K562 (cell line): ENCODE measurements at regions not wholly inside any gene's neighbourhood (a gene's known extent, or its start where the extent isn't known, plus 50 kb on each side); places are given as distances from the start of the nearest gene placed in this dataset.
A peak's percentile ranks its signal among the peaks of the same experiment; 100 is the strongest.

Source experiments
- ATAC-seq: fragments of 200-7000 bp; cut with Tn5 transposase; 3 replicates; pipeline ENCODE4 v1.9.1; 2020; ENCODE audit warnings: moderate library complexity
- BruUV-seq: library from RNA; stranded (reverse); fragments of 400-500 nt; replicated peaks from 2 replicates; lab custom pipeline; 2021; lab: Mats Ljungman, UMichigan
- CTCF ChIA-PET: fragments of 300-600 bp; formaldehyde crosslinking; extraction: SDS; loops from one replicate; lab custom pipeline; 2021; ENCODE audit warnings: low intra/inter-chr PET ratio; lab: Yijun Ruan, JAX
- POLR2A ChIA-PET: fragments of 300-600, 350-650 bp; sonication (Branson Sonifier 250); formaldehyde crosslinking; extraction: SDS; loops from one replicate; lab custom pipeline; 2021; ENCODE audit warnings: antibody characterized with exemption, inconsistent platforms; lab: Yijun Ruan, JAX
- DNase-seq, 4 experiments: peaks; one replicate each; pipeline versions ENCODE4 v3.0.0 to v3.0.0-alpha.2; 2011 to 2018; ENCODE audit warnings: low spot score in 3 of 4, mixed read lengths in 3 of 4; ENCODE audit errors: extremely low read depth in 1 of 4
- FAIRE-seq: peaks from 2 replicates; lab custom pipeline; 2011; peaks lifted over from hg19 to GRCh38; lab: Jason Lieb, UNC
- H2AFZ ChIP-seq: 2 replicates; pipeline ENCODE4 v1.6.0; 2011; ENCODE audit warnings: low read depth, low read length, control low read depth, inconsistent platforms
- H3K27ac ChIP-seq: fragments of 200-600 bp; 3 replicates; pipeline ENCODE4 v1.8.0; 2011; ENCODE audit warnings: low read depth, mild to moderate bottlenecking, control low read depth, inconsistent platforms, low read length, moderate library complexity, mixed read lengths; ENCODE audit errors: extremely low read depth
- H3K27me3 ChIP-seq, 2 experiments: fragments of 300-600 bp in 1 of 2; 2 replicates in 1 of 2; 3 replicates in 1 of 2; pipeline versions ENCODE4 v1.6.0 to v1.8.0; 2011; ENCODE audit warnings: inconsistent platforms in 2 of 2, low read length in 2 of 2, mild to moderate bottlenecking in 1 of 2, mixed read lengths in 1 of 2, moderate library complexity in 1 of 2; ENCODE audit not compliant: control insufficient read depth in 2 of 2, insufficient read depth in 2 of 2
- H3K36me3 ChIP-seq: fragments of 300-600 bp; 3 replicates; pipeline ENCODE4 v1.8.0; 2011; ENCODE audit warnings: mild to moderate bottlenecking, low read length, inconsistent platforms; ENCODE audit not compliant: control insufficient read depth, insufficient read depth
- H3K4me1 ChIP-seq, 2 experiments: fragments of 200-600 bp in 1 of 2; replicated peaks in 1 of 2; 2 replicates in 1 of 2; 3 replicates in 1 of 2; pipeline versions ENCODE4 v1.5.1 to v1.8.0; 2011; ENCODE audit warnings: inconsistent platforms in 2 of 2, low read length in 2 of 2, mild to moderate bottlenecking in 1 of 2, mixed read lengths in 1 of 2, moderate library complexity in 1 of 2; ENCODE audit not compliant: control insufficient read depth in 2 of 2, insufficient read depth in 2 of 2
- H3K4me2 ChIP-seq: 2 replicates; pipeline ENCODE4 v1.6.1; 2011; ENCODE audit warnings: low read length, control low read depth, inconsistent platforms, mixed read lengths; ENCODE audit not compliant: insufficient read depth
- H3K4me3 ChIP-seq: fragments of 200-600 bp; sonication (generic), shearing (Covaris generic); 2 replicates; pipeline ENCODE4 v1.5.1; 2016; ENCODE audit warnings: control low read depth, inconsistent platforms
- H3K79me2 ChIP-seq: fragments of 200-600 bp; 3 replicates; pipeline ENCODE4 v1.8.0; 2011; ENCODE audit warnings: low read length, inconsistent platforms; ENCODE audit not compliant: control insufficient read depth, insufficient read depth
- H3K9ac ChIP-seq, 2 experiments: 2 replicates each; pipeline versions ENCODE4 v1.6.0 to v1.6.1; 2011; ENCODE audit warnings: low read depth in 2 of 2, low read length in 2 of 2, control low read depth in 1 of 2, inconsistent platforms in 1 of 2, mild to moderate bottlenecking in 1 of 2, mixed read lengths in 1 of 2; ENCODE audit not compliant: insufficient read depth in 1 of 2
- H3K9me1 ChIP-seq: one replicate; pipeline ENCODE4 v1.6.0; 2011; ENCODE audit warnings: inconsistent platforms, mild to moderate bottlenecking, low read length, moderate library complexity; ENCODE audit not compliant: control insufficient read depth, insufficient read depth
- H3K9me3 ChIP-seq: replicated peaks from 2 replicates; pipeline ENCODE4 v1.5.1; 2011; ENCODE audit warnings: low read depth, low read length, inconsistent platforms; ENCODE audit not compliant: control insufficient read depth, insufficient read depth
- H4K20me1 ChIP-seq: replicated peaks from 2 replicates; pipeline ENCODE4 v1.6.1; 2011; ENCODE audit warnings: low read length, inconsistent platforms, mixed read lengths; ENCODE audit not compliant: control insufficient read depth, insufficient read depth
- CUX1 ChIP-seq: fragments of 200-800 bp; sonication (Bioruptor generic); IDR thresholded peaks from 2 replicates; pipeline ENCODE4 v1.6.1; 2016; ENCODE audit warnings: missing genetic modification characterization, missing compliant biosample characterization
- DLX4 ChIP-seq: fragments of 250-450 bp; sonication (Bioruptor Pico); IDR thresholded peaks from 2 replicates; pipeline ENCODE4 v1.6.1; 2021; ENCODE audit warnings: mild to moderate bottlenecking
- EP400 ChIP-seq: fragments of 450-650 bp; IDR thresholded peaks from 2 replicates; pipeline ENCODE4 v1.6.1; 2017; ENCODE audit warnings: antibody characterized with exemption, mild to moderate bottlenecking, moderate library complexity
- HLTF ChIP-seq: fragments of 450-650 bp; IDR thresholded peaks from 2 replicates; pipeline ENCODE4 v1.6.1; 2016
- MCM5 ChIP-seq: fragments of 450-650 bp; IDR thresholded peaks from 2 replicates; pipeline ENCODE4 v1.6.1; 2016; ENCODE audit warnings: low read depth
- MCM7 ChIP-seq, 2 experiments: fragments of 450-650 bp; IDR thresholded peaks; 2 replicates each; pipeline ENCODE4 v1.6.1; 2016 to 2018
- NONO ChIP-seq, 2 experiments: fragments of 200-400 bp in 1 of 2; fragments of 450-650 bp in 1 of 2; formaldehyde crosslinking in 1 of 2; IDR thresholded peaks; 2 replicates each; pipeline ENCODE4 v1.6.1; 2017; ENCODE audit warnings: low read depth in 2 of 2, mild to moderate bottlenecking in 2 of 2, moderate library complexity in 2 of 2, low read length in 1 of 2
- POU5F1 ChIP-seq: fragments of 150-350 bp; IDR thresholded peaks from 2 replicates; pipeline ENCODE4 v1.6.1; 2014; ENCODE audit warnings: borderline replicate concordance, low read length, low read depth, mild to moderate bottlenecking; ENCODE audit not compliant: partially characterized antibody
- PRPF4 ChIP-seq: fragments of 200-400 bp; formaldehyde crosslinking; IDR thresholded peaks from one replicate; pipeline ENCODE4 v1.6.1; 2017; ENCODE audit warnings: low read length, low read depth, mild to moderate bottlenecking; ENCODE audit not compliant: insufficient read depth, poor library complexity, severe bottlenecking
- RBM17 ChIP-seq: fragments of 200-400 bp; formaldehyde crosslinking; IDR thresholded peaks from 2 replicates; pipeline ENCODE4 v1.6.1; 2017; ENCODE audit warnings: low read depth, mild to moderate bottlenecking, low read length, borderline replicate concordance
- RBM39 ChIP-seq: fragments of 200-400 bp; formaldehyde crosslinking; optimal IDR thresholded peaks from 2 replicates; pipeline ENCODE3; 2018; ENCODE audit warnings: low read depth, low read length
- SMAD1 ChIP-seq: fragments of 150-350 bp; IDR thresholded peaks from 2 replicates; pipeline ENCODE4 v1.6.1; 2014; ENCODE audit warnings: low read length, low read depth; ENCODE audit not compliant: partially characterized antibody
- ZNF12 ChIP-seq: sonication (generic); formaldehyde crosslinking; IDR thresholded peaks from 2 replicates; pipeline ENCODE4 v1.4.0; 2020; ENCODE audit warnings: mild to moderate bottlenecking, missing genetic modification reagents
- ZNF263 ChIP-seq: sonication (generic); formaldehyde crosslinking; IDR thresholded peaks from 2 replicates; pipeline ENCODE4 v1.8.0; 2022; ENCODE audit warnings: mild to moderate bottlenecking, missing genetic modification reagents, borderline replicate concordance
- ZNF316 ChIP-seq: fragments of 450-650 bp; IDR thresholded peaks from 2 replicates; pipeline ENCODE4 v1.6.1; 2016
- ZNF431 ChIP-seq: sonication (generic); formaldehyde crosslinking; IDR thresholded peaks from 2 replicates; pipeline ENCODE4 v1.8.0; 2022; ENCODE audit warnings: mild to moderate bottlenecking, missing genetic modification reagents
- ZNF449 ChIP-seq: fragments of 250-450 bp; sonication (Bioruptor Pico); IDR thresholded peaks from 2 replicates; pipeline ENCODE4 v1.8.0; 2022; ENCODE audit warnings: moderate library complexity, mild to moderate bottlenecking, inconsistent platforms
- ZNF561 ChIP-seq: fragments of 450-650 bp; formaldehyde crosslinking; conservative IDR thresholded peaks from 2 replicates; pipeline ENCODE4 v1.4.0; 2020; ENCODE audit warnings: mild to moderate bottlenecking, moderate library complexity
- WGBS: fragments of 100-300 bp; shearing (Covaris generic); methylation state at CpG from one replicate; pipeline ENCODE4 v1.1.6; 2016; ENCODE audit warnings: low coverage, mixed read lengths; ENCODE audit not compliant: insufficient coverage; ENCODE audit errors: missing lambda C conversion rate; 5-methylcytosine and 5-hydroxymethylcytosine counted together
- in situ Hi-C: fragments of 300-500 bp; cut with MboI; formaldehyde crosslinking; loops from 4 replicates; pipeline ENCODE4 v1.15.0; 2018; ENCODE audit warnings: inconsistent platforms, mixed read lengths
- intact Hi-C: fragments of 100-400 bp; cut with micrococcal nuclease; formaldehyde crosslinking; loops from 2 replicates; pipeline ENCODE4 v1.14.2; 2022

GRCh38 chr5:135195270-135195608, 161.2 kb upstream of the PITX1 start:
- Histone ChIP-seq H3K9me1 (no peaks in the 10 kb centered on the region), H3K9ac (peak overlapping the region in 1 of 2 experiments; percentile 28; a peak in 1 of 4 replicates), H3K36me3 (no peaks in the 10 kb centered on the region), H2AFZ (no peak overlapping the region), H3K27me3 (no peaks in the 10 kb centered on the region), H3K9me3 (no peaks in the 10 kb centered on the region), H3K4me3 (no peak overlapping the region), H3K4me1 (peaks cover 32 to 36% of the 10 kb centered on the region in 2 experiments; a peak in 4 of 5 replicates), H4K20me1 (no peaks in the 10 kb centered on the region), H3K27ac (no peak overlapping the region), H3K79me2 (no peaks in the 10 kb centered on the region), H3K4me2 (no peak overlapping the region)
- ATAC-seq (no peak), FAIRE-seq (no peak), DNase-seq (no peak)
- no TSS peak for BruUV-seq
- ChIA-PET POLR2A (no interaction called here), CTCF (interaction anchor here (0.6 kb wide), 1 partner anchor 291 kb away, joined by 3 read pairs; no protein-coding TSS in a partner anchor)
- intact Hi-C loops = no loop called here
- in situ Hi-C loops = no loop called here
- WGBS = 67% methylated on average over 3 of the region's 3 CpGs
- TF ChIP-seq NONO (IDR thresholded peaks at IDR 0.05; ENCODE audit: low read depth in 2 of 2, low read length in 1 of 2) = no peak
- no peak for TF ChIP-seq RBM39
- no peak for TF ChIP-seq ZNF561 (CRISPR knock-in tag)
- no peak for TF ChIP-seq SMAD1
- TF ChIP-seq DLX4 (CRISPR knock-in tag) = no peak
- no peak for TF ChIP-seq RBM17
- TF ChIP-seq CUX1 (CRISPR knock-in tag) = no peak
- no peak for TF ChIP-seq HLTF
- TF ChIP-seq ZNF431 (CRISPR knock-in tag) = no peak
- no peak for TF ChIP-seq MCM7 (IDR thresholded peaks at IDR 0.05)
- no peak for TF ChIP-seq EP400
- TF ChIP-seq MCM5 = no peak
- TF ChIP-seq PRPF4 = no peak
- no peak for TF ChIP-seq POU5F1
- no peak for TF ChIP-seq ZNF12
- TF ChIP-seq ZNF316 = no peak
- no peak for TF ChIP-seq ZNF263 (CRISPR knock-in tag)
- no peak for TF ChIP-seq ZNF449 (CRISPR knock-in tag)
